Endothelial cell of umbilical vein (primary cell): ENCODE measurements at regions not wholly inside any gene's neighbourhood (a gene's known extent, or its start where the extent isn't known, plus 50 kb on each side); places are given as distances from the start of the nearest gene placed in this dataset.

Experiments
- CTCF ChIP-seq, 2 donors: IDR thresholded peaks; 1 replicate in 1 of 2; 2 replicates in 1 of 2; pipeline ENCODE4 v1.5.1; 2011; ENCODE audit warnings: low read length in 2 of 2, mild to moderate bottlenecking in 2 of 2, moderate library complexity in 2 of 2, control low read depth in 1 of 2, inconsistent platforms in 1 of 2, low read depth in 1 of 2; ENCODE audit not compliant: insufficient read depth in 1 of 2; ENCODE audit errors: extremely low read depth in 1 of 2
- POLR2AphosphoS5 ChIP-seq: IDR thresholded peaks from 2 replicates; pipeline ENCODE4 v1.6.1; 2012; ENCODE audit warnings: low read depth, mild to moderate bottlenecking, control low read depth, low read length, moderate library complexity; ENCODE audit not compliant: insufficient read depth

- TF ChIP-seq POLR2AphosphoS5 (no peak), CTCF (IDR thresholded peaks at IDR 0.05; ENCODE audit: extremely low read depth in 1 of 2, insufficient read depth in 1 of 2, low read depth in 1 of 2, low read length in 2 of 2) (no peak)
Measured at GRCh38 chr3:106190296-106190695, 321.5 kb upstream of the CBLB start.
